NCI-H2196 treated with DMSO at 0.1 percent for 48 hours (cell line): ENCODE measurements at regions not wholly inside any gene's neighbourhood (a gene's known extent, or its start where the extent isn't known, plus 50 kb on each side); places are given as distances from the start of the nearest gene placed in this dataset.

ENCODE experiments used
- DNase-seq: peaks from one replicate; lab custom pipeline; 2025; ENCODE audit not compliant: unreplicated experiment; lab: John Stamatoyannopoulos, UW

- no peak for DNase-seq
Measured at GRCh38 chr6:119627908-119628669, 278.5 kb upstream of the MAN1A1 start.

- DNase-seq: no peak
Measured at GRCh38 chr6:119626884-119627619, 277.5 kb upstream of the MAN1A1 start.

GRCh38 chr6:119620846-119621555, 271.4 kb upstream of the MAN1A1 start:
- no peak for DNase-seq

GRCh38 chr6:119614138-119614537, 264.6 kb upstream of the MAN1A1 start:
- no peak for DNase-seq

GRCh38 chr6:119612911-119613381, 263.4 kb upstream of the MAN1A1 start:
- no peak for DNase-seq

GRCh38 chr6:119612176-119612891, 262.8 kb upstream of the MAN1A1 start:
- no peak for DNase-seq

- no peak for DNase-seq
Measured at GRCh38 chr6:119610754-119611153, 261.2 kb upstream of the MAN1A1 start.

- no peak for DNase-seq
Measured at GRCh38 chr6:119610265-119610664, 260.7 kb upstream of the MAN1A1 start.

- no peak for DNase-seq
Measured at GRCh38 chr6:119609865-119610264, 260.3 kb upstream of the MAN1A1 start.

GRCh38 chr6:119608994-119609393, 259.4 kb upstream of the MAN1A1 start:
- no peak for DNase-seq

GRCh38 chr6:119604124-119604523, 254.6 kb upstream of the MAN1A1 start:
- DNase-seq: no peak

GRCh38 chr6:119603501-119603900, 253.9 kb upstream of the MAN1A1 start:
- DNase-seq: no peak

GRCh38 chr6:119602215-119603178, 252.9 kb upstream of the MAN1A1 start:
- no peak for DNase-seq

GRCh38 chr6:119598883-119599282, 249.3 kb upstream of the MAN1A1 start:
- DNase-seq: no peak

GRCh38 chr6:119594907-119595306, 245.3 kb upstream of the MAN1A1 start:
- no peak for DNase-seq

- no peak for DNase-seq
Measured at GRCh38 chr6:119591235-119591634, 241.7 kb upstream of the MAN1A1 start.

GRCh38 chr6:119590066-119590465, 240.5 kb upstream of the MAN1A1 start:
- no peak for DNase-seq

GRCh38 chr6:119587537-119587936, 238.0 kb upstream of the MAN1A1 start:
- no peak for DNase-seq

- DNase-seq: no peak
Measured at GRCh38 chr6:119586250-119586882, 236.8 kb upstream of the MAN1A1 start.
